HG03095 (cell line): ENCODE measurements at regions not wholly inside any gene's neighbourhood (a gene's known extent, or its start where the extent isn't known, plus 50 kb on each side); places are given as distances from the start of the nearest gene placed in this dataset.
"Not testable (repeated sequence)": the region's sequence is repeated elsewhere in the genome, so short reads cannot be mapped to it uniquely, and the experiment has no call there.

Source experiments
- ATAC-seq: cut with Tn5 transposase; IDR thresholded peaks from one replicate; pipeline ENCODE4 v1.9.1; 2021; ENCODE audit warnings: moderate library complexity; ENCODE audit not compliant: unreplicated experiment

DNA sequence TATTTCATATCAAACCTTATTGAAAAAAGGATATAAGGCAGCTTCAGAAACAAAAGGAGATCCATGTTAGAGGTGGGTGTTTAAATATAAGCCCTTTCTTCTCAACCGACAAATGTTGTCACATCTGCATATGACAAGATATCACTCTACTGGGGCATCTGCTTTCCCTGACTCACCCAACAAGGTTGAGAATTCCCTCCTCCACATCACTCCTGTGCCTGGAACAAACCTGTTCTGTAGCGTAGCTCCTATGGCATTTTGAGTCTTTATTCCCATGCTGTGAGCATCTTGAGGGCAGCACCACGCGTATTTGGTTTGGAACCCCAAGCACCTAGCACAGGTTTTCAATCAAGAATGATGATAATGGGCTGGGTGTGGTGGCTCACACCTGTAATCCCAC lies 59.4 kb upstream of the ZFHX3 start:
- ATAC-seq: no peak

GRCh38 chr16:73106329-73107034 lies 58.6 kb upstream of the ZFHX3 start:
- no peak for ATAC-seq

- ATAC-seq: no peak
Observed at GRCh38 chr16:73101568-73101967, 53.6 kb upstream of the ZFHX3 start.

DNA sequence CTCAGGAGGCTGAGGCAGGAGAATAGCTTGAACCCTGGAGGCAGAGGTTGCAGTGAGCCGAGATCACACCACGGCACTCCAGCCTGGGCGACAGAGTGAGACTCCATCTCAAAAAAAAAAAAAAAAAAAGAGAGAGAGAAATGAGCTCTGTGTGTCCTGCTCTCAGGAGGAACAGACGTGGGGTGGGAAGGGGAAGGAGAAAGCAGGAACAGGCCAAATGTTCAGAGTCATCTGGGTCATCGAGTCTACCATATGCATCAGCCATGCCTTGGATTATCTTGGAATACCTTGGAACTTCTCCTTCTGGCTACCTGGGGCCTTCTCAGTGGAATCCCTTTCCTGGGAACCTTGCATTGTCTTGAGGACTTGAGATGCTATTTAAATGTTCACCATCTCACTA lies 51.7 kb upstream of the ZFHX3 start:
- ATAC-seq: not testable (repeated sequence)
